HG03280 (cell line): ENCODE measurements at regions not wholly inside any gene's neighbourhood (a gene's known extent, or its start where the extent isn't known, plus 50 kb on each side); places are given as distances from the start of the nearest gene placed in this dataset.
"Not testable (repeated sequence)": the region's sequence is repeated elsewhere in the genome, so short reads cannot be mapped to it uniquely, and the experiment has no call there.

Experiments used
- ATAC-seq: cut with Tn5 transposase; IDR thresholded peaks from one replicate; pipeline ENCODE4 v1.9.1; 2021; ENCODE audit warnings: mild to moderate bottlenecking, moderate library complexity; ENCODE audit not compliant: unreplicated experiment

DNA sequence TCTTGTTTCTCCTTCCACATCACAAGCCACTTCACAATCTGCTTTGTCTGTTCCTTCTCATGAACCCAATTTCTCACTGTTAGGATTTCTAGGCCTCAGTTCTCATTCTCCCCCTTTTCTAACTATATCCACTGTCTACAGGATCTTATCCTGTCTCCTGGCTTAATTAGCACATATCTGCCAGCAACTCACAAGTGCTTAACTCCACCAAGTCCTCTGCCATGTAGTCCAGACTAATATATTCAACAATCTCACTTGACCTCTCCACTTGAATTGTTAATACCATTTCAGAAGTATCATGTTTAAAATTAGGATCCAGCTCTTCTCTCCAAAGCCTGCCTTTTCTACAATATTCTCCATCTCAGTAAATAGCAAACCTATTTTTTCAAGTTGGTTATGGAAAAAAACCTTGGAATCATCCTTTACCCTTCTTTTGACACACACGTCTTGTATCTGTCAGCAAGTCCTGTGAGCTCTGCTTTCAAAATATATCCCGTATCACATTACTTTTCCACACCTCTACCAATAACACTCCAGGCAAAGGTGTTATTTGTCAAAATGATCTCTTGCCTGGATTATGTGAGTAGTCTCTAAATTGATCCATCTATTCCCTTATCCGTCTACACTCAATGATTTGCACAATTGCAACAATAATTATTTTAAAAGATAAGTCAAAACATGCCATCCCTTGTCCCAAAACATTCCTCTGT is 127.2 kb upstream of the SLIT2 start:
- no peak for ATAC-seq

DNA sequence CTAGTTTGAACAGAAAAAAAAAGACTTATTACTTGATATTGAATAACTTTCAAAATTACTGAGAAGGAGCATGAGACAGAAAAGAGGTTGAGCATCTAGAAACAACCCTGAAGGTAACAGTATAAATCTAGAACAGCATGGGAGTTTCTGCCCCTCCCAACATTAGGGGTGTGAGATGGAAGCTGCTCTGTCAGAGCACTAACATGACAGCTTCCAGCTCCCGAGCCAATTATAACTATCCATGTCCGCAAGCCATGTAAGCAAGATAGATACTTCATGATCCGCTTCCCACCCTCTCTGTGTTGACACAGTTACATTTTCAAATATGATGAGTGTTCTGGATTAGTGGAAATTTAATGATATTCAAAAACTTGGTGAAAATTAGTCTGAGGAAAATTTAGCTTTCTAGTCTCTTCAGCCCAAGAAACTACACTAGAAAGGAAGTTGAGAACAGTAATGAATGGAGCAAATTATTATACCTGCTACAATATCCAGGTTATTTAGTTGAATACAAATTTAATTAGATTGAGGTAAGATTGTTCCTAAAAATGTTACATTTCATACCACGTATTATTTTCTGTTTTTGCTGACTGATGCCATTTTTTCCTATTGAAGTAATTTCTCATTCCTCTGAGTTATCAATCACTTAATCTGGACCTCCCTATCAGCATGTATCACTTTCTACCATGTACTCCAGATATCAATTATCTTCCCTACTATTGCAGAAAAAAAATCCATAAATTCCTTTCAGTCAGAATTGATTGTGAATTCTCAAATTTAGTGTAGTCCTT is 129.3 kb upstream of the SLIT2 start:
- no peak for ATAC-seq

DNA sequence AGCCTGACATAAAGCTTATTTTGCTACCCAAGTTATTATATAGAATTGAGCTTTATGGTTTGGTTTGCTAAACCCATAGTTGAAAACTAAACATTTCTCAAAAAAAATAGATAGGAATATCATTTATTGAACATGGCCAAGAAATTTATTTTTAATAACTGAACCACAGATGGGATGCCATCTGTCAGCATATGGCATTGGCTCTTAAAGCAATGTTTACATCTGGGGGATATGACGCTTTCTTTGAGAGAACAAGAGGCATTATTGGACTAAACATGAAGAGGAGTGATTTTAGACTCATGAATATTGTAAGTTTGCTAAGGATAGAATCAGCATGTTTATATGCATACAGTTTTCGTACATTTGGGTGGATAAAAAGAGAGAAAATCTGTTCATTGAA is 132.6 kb upstream of the SLIT2 start:
- ATAC-seq, result no peak

DNA sequence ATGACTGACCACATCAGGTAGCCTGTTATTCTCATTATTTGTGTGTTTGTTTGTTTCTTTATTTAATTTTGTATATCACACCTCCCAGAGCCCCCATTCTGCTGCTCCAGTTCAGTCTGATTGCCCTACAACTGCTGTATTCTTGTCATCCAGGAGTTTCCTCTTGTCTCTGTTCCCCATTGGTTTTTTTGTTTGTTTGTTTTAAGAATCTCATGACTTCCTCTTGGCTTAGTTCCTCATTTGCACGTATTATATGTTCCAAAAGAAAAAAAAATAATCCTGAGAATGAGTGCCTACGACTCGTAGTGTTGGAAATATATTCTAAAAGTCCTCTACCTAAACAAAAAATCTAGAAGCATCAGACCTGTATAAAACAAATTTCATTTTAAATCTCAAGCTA is 142.3 kb upstream of the SLIT2 start:
- ATAC-seq, result no peak

DNA sequence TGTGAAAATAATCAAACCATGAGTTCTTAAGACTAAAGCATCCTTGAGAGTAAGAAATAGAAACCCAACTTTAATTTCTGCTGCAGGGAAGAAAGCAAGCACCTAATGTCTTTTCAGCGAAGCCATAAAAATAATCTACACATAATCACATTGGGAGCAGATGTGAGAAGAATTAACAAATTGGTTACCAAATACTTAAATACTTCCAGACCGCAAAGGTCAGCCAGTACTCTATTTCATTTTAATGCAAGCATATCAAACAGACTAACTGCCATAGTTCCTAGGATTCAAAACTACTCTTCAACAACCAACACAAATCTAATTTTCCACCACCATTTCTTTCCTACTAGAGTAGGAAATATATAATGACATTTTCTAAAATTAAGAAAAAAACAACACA is 144.8 kb upstream of the SLIT2 start:
- no peak for ATAC-seq

DNA sequence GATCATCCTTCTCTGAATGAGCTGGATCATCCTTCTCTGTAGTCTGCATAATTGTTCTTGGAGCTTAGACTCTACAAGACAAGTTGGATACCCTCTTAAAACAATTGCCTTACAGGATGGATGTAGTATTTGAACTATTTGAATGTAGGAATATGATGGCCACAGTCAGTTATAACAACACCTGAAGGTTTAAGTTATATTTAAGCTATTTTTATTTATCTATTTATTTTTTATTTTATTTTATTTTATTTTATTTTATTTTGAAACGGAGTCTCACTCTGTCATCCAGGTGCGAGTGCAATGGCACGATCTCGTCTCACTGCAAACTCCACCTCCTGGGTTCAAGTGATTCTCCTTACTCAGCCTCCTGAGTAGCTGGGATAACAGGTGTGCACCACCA is 149.9 kb upstream of the SLIT2 start:
- no peak for ATAC-seq

DNA sequence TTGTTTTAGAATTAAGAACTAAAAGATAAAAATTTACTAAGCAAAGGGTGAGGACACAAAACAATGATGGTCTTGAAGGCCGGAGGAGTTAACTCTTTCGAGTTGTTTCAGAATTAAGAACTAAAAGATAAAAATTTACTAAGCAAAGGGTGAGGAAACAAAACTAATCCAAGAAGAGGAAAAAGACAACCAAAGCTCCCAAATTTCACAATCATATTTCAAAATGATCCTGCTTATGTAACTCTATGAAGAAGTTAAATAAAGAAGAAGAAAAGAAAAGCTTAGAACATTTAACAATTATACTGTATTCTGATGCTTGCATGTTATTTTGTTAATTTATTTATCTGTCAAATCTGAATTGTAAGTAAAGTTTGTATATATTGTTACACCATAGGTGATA is 154.8 kb upstream of the SLIT2 start:
- ATAC-seq, result no peak

DNA sequence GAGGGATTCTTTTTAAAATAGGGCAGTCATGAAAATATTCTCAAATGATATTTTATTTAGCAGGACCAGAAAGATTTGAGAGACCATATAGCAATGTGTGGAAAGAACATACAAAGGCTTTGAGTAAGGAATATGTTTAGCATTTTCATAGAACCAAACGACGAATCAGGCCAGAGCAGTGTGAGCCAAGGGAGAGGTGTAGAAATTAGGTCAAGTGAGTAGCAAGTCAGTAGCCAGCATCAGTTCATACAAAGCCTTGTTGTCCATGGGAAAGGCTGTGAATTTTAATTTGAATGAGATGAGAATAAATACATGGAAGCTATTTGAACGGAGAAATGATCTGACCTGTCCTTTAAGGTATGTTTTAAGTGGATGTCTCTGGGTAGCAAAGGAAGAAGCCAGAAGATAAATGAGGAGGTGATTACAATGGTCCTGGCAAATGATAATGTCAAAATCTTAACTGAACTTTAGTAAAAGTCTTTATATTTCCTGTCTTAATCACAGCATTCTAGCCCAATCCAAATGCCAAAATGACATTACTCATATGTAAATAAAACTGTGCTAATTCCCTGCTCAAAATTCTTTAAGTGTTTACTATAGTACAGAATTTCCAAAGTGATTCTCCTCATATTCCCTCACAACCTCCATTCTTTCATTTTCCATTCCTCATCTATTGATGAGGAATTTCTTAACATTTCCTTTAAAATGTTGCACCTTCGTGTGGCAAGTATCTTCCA is 155.7 kb upstream of the SLIT2 start:
- no peak for ATAC-seq

DNA sequence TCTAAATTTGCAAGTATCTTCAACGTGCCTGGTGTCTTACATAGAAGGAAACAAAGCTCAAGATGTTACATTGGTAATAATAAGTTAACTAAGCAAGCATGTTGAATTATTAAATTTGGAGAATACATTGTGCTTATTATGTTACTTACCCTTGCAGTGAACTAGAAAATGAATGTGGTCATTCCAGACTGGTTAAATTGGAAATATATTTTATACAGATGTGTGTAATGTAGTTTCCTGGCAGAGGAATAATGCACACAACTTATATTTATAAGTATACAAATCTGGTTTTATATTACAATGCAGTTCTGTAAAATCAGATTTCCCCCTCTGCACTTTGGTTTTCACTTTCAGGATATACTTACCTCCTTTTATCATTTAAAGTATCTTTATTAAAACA is 159.9 kb upstream of the SLIT2 start:
- ATAC-seq, result no peak

DNA sequence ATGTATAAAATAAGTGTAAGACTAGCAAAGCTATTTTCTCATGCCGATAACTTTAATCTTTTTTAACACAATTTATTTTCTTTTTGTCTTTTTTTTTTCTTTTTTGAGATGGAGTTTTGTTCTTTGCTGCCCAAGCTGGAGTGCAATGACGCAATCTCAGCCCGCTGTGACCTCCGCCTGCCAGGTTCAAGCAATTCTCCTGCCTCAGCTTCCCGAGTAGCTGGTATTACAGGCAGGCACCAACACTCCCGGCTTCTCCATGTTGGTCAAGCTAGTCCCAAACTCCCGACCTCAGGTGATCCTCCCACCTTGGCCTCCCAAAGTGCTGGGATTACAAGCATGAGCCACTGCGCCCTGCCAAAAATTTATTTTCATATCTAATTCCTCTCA is 164.2 kb upstream of the SLIT2 start:
- no peak for ATAC-seq

DNA sequence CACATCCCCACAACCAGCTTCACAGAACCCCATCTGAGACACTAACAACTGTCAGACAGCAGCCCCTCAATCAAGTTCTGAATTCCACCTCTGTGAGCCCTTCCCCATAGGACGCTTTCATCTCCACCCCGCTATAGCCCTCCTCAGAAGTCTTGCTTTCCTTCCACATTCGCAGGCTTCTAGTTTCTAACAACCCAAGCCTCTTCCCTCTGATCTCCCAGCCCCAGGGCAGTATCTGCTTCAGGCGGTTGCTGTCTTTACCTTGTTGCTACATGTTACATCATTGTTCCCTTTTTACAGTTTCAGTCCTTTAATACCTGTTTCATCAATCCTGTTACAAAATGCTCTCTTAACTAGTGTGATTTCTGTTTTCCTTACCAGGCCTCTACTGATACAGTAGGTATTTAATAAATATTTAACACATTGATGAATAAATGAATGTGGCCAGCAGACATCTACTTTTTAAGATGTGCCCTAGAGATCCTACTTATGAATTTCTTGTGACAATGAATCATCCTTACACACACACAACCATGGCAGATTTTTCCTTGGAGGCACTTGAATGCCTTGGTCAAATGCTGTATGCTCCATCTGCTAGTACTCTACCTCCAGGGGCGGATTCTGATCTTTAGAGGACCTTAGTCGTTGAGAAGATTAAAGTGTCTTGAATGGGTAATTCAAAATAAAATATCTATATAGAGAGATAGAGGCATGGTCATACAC is 164.7 kb upstream of the SLIT2 start:
- no peak for ATAC-seq

DNA sequence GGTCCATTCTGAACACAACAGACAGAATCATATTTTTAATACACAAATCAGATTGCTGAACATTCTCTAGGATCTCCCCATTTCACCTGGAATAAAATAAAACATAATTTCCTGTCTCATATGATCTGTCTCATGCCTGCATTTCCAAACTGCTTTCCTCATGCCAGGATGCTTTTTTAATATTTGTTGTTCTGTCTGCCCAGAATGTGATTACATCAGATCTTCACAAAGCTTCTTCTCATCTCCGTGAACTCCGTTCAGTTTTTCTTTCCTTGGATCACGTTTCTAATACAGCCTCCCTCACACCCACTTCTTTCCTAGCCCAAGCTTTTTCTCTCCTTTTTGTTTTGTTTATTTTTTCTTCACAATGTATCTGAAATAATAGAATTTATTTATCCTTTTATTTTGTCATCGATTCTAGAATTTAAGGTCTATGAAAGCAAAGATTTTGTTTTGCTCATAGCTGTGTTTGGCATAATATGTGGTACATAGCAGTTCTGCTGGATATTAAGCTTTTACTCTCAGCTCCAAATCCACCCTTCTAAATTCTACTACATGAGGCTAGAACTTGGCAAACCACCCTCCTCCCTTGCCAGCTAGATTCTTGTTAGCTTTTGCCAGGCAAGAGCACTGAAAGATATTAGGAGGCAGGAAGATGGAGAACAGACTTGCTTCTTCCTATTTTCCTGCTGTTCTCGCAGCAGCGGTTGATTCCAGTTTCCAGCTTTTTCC is 165.5 kb upstream of the SLIT2 start:
- no peak for ATAC-seq

DNA sequence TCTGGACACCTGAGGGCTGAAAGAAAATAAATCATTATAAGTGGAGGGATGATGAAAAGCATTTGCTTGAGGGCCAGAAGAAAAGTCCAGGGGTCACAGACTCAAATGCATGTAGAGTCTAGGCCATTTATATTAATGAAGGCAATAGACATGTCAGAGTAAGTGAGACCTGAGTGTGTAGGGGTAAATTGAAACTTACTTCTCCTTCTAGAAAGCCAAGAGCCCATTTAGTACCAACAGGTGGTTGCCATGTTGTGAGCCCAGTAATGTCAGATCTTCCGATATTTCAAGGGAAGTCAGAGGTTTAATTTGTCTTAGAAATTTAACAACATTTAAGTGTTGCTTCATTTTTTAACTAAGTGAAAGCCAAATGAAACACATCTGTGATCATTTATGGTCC is 166.1 kb upstream of the SLIT2 start:
- ATAC-seq, result no peak

DNA sequence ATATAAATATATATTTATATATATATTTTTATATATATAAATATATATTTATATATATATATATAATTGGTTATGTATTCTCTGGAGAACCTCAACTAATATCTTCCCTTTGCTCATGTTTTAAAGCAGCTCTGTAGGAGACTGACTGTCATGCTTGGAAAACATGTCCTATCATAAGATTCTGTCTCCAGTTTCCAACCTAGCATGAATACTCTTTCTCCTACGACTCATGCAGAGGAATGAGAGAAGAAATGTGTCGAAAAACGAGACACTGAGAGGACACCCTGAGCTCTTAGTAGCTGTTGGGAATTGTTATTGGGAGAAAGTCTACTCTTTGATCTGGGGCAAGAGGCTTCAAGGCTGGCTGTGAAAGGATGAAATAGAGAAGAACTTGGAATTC is 166.5 kb upstream of the SLIT2 start:
- ATAC-seq, result no peak

DNA sequence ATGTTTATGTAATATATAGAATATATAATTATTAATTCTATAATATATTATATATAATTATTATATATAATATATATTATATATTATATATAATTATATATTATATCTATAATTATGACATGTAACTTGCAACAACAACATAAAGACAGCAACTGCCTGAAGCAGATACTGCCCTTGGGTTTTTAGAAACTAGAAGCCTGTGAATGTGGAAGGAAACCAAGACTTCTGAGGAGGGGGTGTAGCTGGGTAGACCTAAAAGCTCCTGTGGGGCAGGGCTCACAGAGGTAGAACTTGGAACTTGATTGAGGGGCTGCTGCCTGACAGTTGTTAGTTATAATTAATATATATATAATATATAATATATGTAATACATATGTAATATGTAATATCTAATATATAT is 167.2 kb upstream of the SLIT2 start:
- no peak for ATAC-seq

DNA sequence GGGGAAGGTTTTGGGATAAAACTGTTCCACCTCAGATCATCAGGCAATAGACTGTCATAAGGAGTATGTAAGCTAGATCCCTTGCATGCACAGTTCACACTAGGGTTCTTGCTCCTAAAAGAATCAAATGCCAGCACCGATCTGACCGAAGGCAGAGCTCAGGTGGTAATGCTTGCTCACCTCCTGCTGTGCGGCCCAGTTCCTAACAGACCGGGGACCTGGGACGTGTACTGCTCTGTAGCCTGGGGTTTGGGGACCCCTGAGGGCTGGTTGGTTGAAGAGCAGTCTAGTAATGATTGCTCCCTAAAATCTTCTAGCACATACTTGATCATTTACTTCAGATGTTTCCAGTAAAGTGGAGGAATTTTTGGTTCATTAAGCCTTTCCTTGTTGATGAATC is 173.1 kb upstream of the SLIT2 start:
- ATAC-seq, result no peak

DNA sequence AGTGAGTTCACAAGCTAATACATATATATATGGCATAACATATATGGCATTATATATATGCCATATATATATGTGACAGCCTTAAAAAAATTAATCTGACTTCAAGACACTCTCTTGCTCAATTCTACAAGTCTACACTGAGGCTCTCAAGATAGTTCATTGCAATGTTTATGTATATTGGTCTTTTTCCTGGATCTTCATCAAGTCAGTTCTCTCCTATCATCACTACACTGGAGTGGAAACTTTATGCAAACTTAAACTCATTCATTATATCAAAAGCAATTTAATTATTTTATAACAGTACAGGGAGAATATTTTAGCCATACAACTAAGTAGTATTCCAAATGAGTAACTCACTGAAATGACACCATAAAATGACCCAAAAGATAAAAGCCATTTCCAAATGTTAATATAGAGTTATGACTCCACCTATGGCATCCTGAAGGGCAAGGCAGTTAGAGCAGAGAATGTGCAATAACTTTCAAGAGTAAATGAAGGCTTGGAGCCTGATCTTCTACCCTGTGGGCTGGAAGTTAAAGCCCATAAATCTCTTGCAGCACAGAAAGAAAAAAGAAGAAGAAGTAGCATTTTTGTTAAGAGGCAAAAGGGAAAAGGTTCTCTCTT is 176.3 kb upstream of the SLIT2 start:
- no peak for ATAC-seq

DNA sequence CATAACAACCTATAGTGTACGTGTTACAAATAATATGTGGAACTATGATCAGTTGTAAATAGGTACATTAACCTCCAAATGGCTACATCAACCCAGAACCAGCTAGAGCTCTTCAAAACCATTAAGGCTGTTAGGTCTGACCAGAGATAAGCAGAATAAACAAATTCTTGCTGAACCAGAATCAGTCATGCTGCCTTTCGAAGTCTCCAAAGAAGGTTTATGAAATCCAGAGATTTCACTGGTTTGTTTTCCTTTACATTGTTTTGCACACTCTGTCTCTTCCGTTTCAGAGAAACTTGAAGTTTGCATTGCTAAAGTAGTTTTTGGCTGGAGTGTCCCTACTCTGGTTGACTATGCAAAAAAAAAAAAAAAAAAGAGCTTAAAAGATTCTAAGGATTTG is 177.3 kb upstream of the SLIT2 start:
- no peak for ATAC-seq

DNA sequence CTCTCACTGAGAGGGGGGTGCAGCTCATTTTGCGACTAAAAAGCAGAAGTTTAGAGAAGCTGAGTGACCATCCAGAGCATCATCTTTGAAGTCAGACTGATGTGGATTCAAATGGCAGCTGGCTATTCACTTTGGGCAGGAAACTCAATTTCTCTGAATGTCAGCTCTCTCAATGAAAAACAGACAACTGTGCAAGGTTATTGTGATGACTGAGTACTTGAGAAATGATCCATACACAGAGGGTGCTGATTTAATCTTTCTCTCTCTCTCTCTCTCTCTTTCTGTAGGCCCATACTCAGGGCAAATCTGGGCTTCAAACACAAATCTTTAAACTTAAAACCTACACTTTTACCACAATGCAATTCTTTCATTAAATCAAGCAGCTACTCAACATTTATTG is 185.8 kb upstream of the SLIT2 start:
- ATAC-seq, result no peak

DNA sequence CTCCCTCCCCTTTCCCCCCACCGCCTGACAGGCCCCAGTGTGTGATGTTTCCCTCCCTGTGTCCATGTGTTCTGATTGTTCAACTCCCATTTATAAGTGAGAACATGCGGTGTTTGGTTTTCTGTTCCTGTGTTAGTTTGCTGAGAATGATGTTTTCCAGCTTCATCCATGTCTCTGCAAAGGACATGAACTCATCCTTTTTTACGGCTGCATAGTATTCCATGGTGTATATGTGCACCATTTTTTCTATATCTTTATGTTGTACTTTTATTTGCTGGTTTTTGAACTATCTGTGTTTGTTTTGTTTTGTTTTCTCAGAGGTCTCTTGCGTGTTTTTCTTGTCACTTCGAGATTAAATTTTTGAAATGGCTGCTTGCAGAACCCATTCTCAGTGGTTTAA is 188.8 kb upstream of the SLIT2 start:
- ATAC-seq, result not testable (repeated sequence)
